ENCODE measurements at regions not wholly inside any gene's neighbourhood (a gene's known extent, or its start where the extent isn't known, plus 50 kb on each side); places are given as distances from the start of the nearest gene placed in this dataset.

DNA sequence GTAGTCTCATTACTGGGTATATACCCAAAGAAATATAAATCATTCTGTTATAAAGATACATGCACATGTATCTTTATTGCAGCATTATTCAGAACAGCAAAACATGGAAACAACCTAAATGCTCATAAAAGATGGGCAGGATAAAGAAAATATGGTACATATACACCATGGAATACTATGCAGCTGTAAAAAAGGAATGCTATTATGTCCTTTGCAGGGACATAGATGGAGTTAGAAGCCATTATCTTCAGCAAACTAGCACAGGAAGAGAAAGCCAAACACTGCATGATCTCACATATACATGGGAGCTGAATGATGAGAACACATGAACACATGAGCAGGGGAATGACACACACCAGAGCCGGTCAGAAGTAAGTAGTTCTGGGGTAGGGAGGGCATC, 297.4 kb upstream of the GLI3 start:
- Histone ChIP-seq H3K4me3 (replicated peaks; ENCODE audit: low read depth, low read length) (no peak overlapping the region), H3K27me3 (replicated peaks; ENCODE audit: control insufficient read depth, insufficient read depth, low read length) (no peaks in the 10 kb centered on the region), H3K36me3 (ENCODE audit: control insufficient read depth, insufficient read depth, low read length) (no peaks in the 10 kb centered on the region)
- TF ChIP-seq, protein P1, sequence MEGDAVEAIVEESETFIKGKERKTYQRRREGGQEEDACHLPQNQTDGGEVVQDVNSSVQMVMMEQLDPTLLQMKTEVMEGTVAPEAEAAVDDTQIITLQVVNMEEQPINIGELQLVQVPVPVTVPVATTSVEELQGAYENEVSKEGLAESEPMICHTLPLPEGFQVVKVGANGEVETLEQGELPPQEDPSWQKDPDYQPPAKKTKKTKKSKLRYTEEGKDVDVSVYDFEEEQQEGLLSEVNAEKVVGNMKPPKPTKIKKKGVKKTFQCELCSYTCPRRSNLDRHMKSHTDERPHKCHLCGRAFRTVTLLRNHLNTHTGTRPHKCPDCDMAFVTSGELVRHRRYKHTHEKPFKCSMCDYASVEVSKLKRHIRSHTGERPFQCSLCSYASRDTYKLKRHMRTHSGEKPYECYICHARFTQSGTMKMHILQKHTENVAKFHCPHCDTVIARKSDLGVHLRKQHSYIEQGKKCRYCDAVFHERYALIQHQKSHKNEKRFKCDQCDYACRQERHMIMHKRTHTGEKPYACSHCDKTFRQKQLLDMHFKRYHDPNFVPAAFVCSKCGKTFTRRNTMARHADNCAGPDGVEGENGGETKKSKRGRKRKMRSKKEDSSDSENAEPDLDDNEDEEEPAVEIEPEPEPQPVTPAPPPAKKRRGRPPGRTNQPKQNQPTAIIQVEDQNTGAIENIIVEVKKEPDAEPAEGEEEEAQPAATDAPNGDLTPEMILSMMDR (IDR thresholded peaks at IDR 0.05; ENCODE audit: insufficient read depth, low read length, poor library complexity, severe bottlenecking), result no peak
- no peak for DNase-seq (ENCODE audit: extremely low read depth, insufficient read length)

DNA sequence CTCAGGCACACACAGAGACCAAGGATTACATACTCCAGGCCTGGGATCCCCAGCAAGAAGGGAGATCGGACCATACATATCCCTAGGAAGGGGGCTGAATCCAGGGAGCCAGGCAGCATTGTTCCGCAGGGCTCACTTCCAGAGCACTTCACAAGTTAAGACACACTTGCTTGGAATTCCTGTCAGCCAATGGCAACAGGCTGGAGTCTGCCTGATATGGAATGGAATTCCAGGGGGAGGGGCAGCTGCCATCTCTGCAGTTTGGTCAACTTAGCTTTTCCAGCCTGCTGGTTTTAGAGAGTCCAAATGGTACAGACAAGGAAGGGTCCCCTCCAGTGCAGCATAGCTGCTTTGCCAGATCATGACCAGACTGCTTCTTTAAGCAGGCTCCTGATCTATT, 290.0 kb upstream of the GLI3 start:
- TF ChIP-seq, protein P1 (IDR thresholded peaks at IDR 0.05; ENCODE audit: insufficient read depth, low read length, poor library complexity, severe bottlenecking), result no peak
- no peak overlapping the region for H3K4me3 ChIP-seq (replicated peaks; ENCODE audit: low read depth, low read length)
- no peaks in the 10 kb centered on the region for H3K36me3 ChIP-seq (ENCODE audit: control insufficient read depth, insufficient read depth, low read length)
- no peak for DNase-seq (ENCODE audit: extremely low read depth, insufficient read length)
- no peaks in the 10 kb centered on the region for H3K27me3 ChIP-seq (replicated peaks; ENCODE audit: control insufficient read depth, insufficient read depth, low read length)

DNA sequence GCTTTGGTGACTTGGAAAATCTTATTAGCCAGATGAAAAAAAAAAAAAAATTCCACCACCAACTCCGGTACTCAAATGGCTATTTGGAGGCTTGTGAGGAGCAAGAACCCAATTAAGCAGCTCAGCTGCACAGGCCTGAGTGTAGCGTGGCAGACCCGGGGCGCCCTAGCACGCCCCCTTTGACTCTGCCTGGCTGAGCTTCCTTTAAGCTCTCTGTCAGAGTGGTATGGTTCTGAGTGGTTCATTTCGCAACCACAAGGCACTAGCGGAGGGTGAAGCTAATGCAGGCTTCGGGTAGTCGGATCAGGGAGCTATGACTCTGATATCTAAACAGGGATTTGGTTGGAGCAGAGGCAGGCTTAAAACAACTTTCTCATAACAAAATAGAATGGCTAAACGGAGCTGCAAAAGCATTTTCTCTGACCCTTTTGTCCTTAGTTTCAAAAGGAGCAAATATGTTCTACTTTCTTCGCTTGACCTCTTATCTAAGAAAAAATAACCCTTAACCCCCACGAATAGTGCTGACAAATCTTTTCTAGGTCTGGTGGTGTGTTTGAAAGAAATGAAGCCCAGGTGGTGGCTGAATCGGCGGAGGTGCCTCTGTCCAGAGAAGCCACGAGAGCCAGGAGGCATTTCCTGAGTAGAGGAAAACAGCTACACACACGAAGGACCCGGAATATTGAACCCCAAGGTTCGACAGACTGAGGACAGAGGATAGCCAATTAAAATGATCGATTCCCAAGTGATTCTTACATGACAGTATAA, 285.4 kb upstream of the GLI3 start:
- no peak overlapping the region for H3K4me3 ChIP-seq (replicated peaks; ENCODE audit: low read depth, low read length)
- DNase-seq (ENCODE audit: extremely low read depth, insufficient read length), result no peak
- no peaks in the 10 kb centered on the region for H3K27me3 ChIP-seq (replicated peaks; ENCODE audit: control insufficient read depth, insufficient read depth, low read length)
- no peaks in the 10 kb centered on the region for H3K36me3 ChIP-seq (ENCODE audit: control insufficient read depth, insufficient read depth, low read length)
- TF ChIP-seq, protein P1 (IDR thresholded peaks at IDR 0.05; ENCODE audit: insufficient read depth, low read length, poor library complexity, severe bottlenecking), result no peak

DNA sequence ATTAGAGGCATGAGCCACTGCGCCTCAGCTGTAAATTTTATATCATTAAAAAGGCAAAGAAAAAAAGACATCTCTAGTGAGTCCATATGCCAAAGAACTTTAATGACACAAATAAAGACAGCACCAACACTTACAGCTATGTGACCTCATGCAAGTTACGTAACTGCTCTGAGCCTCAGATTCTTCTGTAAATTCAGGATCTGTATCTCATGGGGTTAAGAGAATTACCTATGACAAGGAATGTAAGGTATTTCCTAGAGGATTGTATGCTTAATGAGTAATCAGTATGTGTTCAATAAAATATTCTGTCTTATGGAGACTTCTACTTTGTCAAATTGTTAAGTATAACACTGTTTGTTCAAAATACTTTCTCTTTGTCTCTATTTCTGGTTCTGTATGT, 274.0 kb upstream of the GLI3 start:
- no peak for DNase-seq (ENCODE audit: extremely low read depth, insufficient read length)
- Histone ChIP-seq H3K36me3 (ENCODE audit: control insufficient read depth, insufficient read depth, low read length) (no peaks in the 10 kb centered on the region), H3K4me3 (replicated peaks; ENCODE audit: low read depth, low read length) (no peak overlapping the region), H3K27me3 (replicated peaks; ENCODE audit: control insufficient read depth, insufficient read depth, low read length) (no peaks in the 10 kb centered on the region)
- TF ChIP-seq, protein P1 (IDR thresholded peaks at IDR 0.05; ENCODE audit: insufficient read depth, low read length, poor library complexity, severe bottlenecking), result no peak

DNA sequence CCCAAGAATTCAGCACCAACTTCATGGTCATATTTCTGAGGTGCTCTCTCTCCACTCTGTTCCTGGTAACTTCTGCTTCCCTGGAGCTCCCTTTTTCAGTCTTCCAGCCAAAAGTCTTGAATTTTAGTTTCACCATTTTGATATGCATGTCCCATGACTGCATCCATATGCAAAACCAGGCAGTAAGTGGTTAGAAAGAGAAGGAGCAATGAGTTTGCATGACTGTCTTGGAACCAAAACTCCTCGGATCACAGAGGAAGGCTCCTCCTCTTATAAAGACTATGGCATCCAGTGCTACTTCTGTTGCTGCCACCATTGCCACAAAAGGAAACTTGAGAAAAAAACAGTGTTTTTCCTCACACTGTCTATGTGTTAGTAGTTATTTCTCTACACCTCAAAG, 269.1 kb upstream of the GLI3 start:
- no peak for DNase-seq (ENCODE audit: extremely low read depth, insufficient read length)
- no peaks in the 10 kb centered on the region for H3K27me3 ChIP-seq (replicated peaks; ENCODE audit: control insufficient read depth, insufficient read depth, low read length)
- TF ChIP-seq, protein P1 (IDR thresholded peaks at IDR 0.05; ENCODE audit: insufficient read depth, low read length, poor library complexity, severe bottlenecking), result no peak
- H3K4me3 ChIP-seq (replicated peaks; ENCODE audit: low read depth, low read length), result no peak overlapping the region
- H3K36me3 ChIP-seq (ENCODE audit: control insufficient read depth, insufficient read depth, low read length), result no peaks in the 10 kb centered on the region

DNA sequence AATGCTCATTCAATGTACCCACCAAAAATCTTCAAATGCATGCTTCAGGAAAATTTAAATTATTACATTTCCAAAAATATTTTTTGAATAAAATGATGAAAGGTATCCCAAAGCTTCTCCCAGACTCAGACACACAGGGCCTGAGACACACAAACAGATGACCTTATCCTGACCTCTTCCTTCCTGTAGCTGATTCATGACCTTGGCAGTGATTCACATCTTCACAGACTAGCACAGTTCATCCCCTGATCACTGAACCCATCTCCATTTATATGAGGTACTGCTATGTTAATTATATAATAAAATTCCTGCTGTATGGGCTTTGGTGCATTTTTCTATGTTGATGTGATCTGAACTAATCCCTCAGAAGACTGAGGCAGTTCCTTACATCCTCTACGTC, 265.0 kb upstream of the GLI3 start:
- TF ChIP-seq, protein P1 (IDR thresholded peaks at IDR 0.05; ENCODE audit: insufficient read depth, low read length, poor library complexity, severe bottlenecking), result no peak
- Histone ChIP-seq H3K27me3 (replicated peaks; ENCODE audit: control insufficient read depth, insufficient read depth, low read length) (no peaks in the 10 kb centered on the region), H3K36me3 (ENCODE audit: control insufficient read depth, insufficient read depth, low read length) (no peaks in the 10 kb centered on the region), H3K4me3 (replicated peaks; ENCODE audit: low read depth, low read length) (no peak overlapping the region)
- no peak for DNase-seq (ENCODE audit: extremely low read depth, insufficient read length)
